Endothelial cell of umbilical vein (primary cell): ENCODE measurements at regions not wholly inside any gene's neighbourhood (a gene's known extent, or its start where the extent isn't known, plus 50 kb on each side); places are given as distances from the start of the nearest gene placed in this dataset.

ENCODE experiments used
- BruUV-seq: library from RNA; stranded (reverse); fragments of 400-500 nt; replicated peaks from 2 replicates; lab custom pipeline; 2021; lab: Mats Ljungman, UMichigan
- CTCF ChIA-PET: fragments of 300-600, 350-600 bp; sonication (Branson Sonifier 250); formaldehyde crosslinking; loops from one replicate; lab custom pipeline; 2021; ENCODE audit warnings: antibody characterized with exemption, inconsistent platforms; lab: Charles Lee
- POLR2A ChIA-PET: fragments of 300-600, 350-600 bp; sonication (Branson Sonifier 250); formaldehyde crosslinking; loops from one replicate; lab custom pipeline; 2021; ENCODE audit warnings: antibody characterized with exemption, inconsistent platforms; lab: Charles Lee
- DNase-seq: peaks from one replicate; pipeline ENCODE4 v3.0.0-alpha.2; 2011; ENCODE audit warnings: low read depth, low spot score
- FAIRE-seq: peaks from 2 replicates; lab custom pipeline; 2011; peaks lifted over from hg19 to GRCh38; lab: Jason Lieb, UNC
- H2AFZ ChIP-seq: 2 replicates; pipeline ENCODE4 v1.6.0; 2012; ENCODE audit warnings: low read depth, low read length, control low read depth, inconsistent platforms
- H3K27ac ChIP-seq: 2 replicates; pipeline ENCODE4 v1.5.1; 2011; ENCODE audit warnings: low read depth, mild to moderate bottlenecking, control low read depth, low read length, moderate library complexity; ENCODE audit not compliant: insufficient read depth
- H3K27me3 ChIP-seq, 2 experiments: 2 replicates each; pipeline versions ENCODE4 v1.6.0 to v1.6.1; 2011; ENCODE audit warnings: low read length in 2 of 2, mixed read lengths in 1 of 2; ENCODE audit not compliant: control insufficient read depth in 2 of 2, insufficient read depth in 2 of 2
- H3K36me3 ChIP-seq, 2 experiments: 2 replicates in 1 of 2; 3 replicates in 1 of 2; pipeline ENCODE4 v1.5.1; 2011; ENCODE audit warnings: low read length in 2 of 2, mild to moderate bottlenecking in 1 of 2, moderate library complexity in 1 of 2; ENCODE audit not compliant: control insufficient read depth in 2 of 2, insufficient read depth in 2 of 2; ENCODE audit errors: extremely low read depth in 1 of 2
- H3K4me1 ChIP-seq: 3 replicates; pipeline ENCODE4 v1.5.1; 2011; ENCODE audit warnings: mild to moderate bottlenecking, low read length; ENCODE audit not compliant: control insufficient read depth, insufficient read depth; ENCODE audit errors: extremely low read depth
- H3K4me2 ChIP-seq: 2 replicates; pipeline ENCODE4 v1.6.1; 2011; ENCODE audit warnings: low read length, control low read depth, mixed read lengths; ENCODE audit not compliant: insufficient read depth
- H3K4me3 ChIP-seq, 3 experiments: fragments of 200-600 bp in 1 of 3; sonication (generic), shearing (Covaris generic) in 1 of 3; replicated peaks in 1 of 3; 2 replicates each; pipeline ENCODE4 v1.5.1; 2011 to 2016; ENCODE audit warnings: control low read depth in 3 of 3, low read length in 3 of 3, mild to moderate bottlenecking in 2 of 3, inconsistent platforms in 1 of 3, low read depth in 1 of 3, moderate library complexity in 1 of 3; ENCODE audit not compliant: insufficient read depth in 1 of 3
- H3K79me2 ChIP-seq: 2 replicates; pipeline ENCODE4 v1.6.0; 2012; ENCODE audit warnings: low read length, inconsistent platforms; ENCODE audit not compliant: control insufficient read depth, insufficient read depth
- H3K9ac ChIP-seq: replicated peaks from 2 replicates; pipeline ENCODE3; 2011; ENCODE audit warnings: low read length, control low read depth; ENCODE audit not compliant: insufficient read depth; ENCODE audit errors: extremely low read depth
- H3K9me1 ChIP-seq: replicated peaks from 3 replicates; pipeline ENCODE4 v1.6.0; 2011; ENCODE audit warnings: mild to moderate bottlenecking, low read length; ENCODE audit not compliant: control insufficient read depth, insufficient read depth; ENCODE audit errors: extremely low read depth
- H3K9me3 ChIP-seq: replicated peaks from 2 replicates; pipeline ENCODE4 v1.5.1; 2012; ENCODE audit warnings: low read length, inconsistent platforms; ENCODE audit not compliant: control insufficient read depth, insufficient read depth
- H4K20me1 ChIP-seq: replicated peaks from 2 replicates; pipeline ENCODE3; 2011; ENCODE audit warnings: mild to moderate bottlenecking, low read length; ENCODE audit not compliant: control insufficient read depth, insufficient read depth; ENCODE audit errors: extremely low read depth
- EZH2 ChIP-seq: IDR thresholded peaks from 2 replicates; pipeline ENCODE4 v1.6.1; 2012; ENCODE audit warnings: borderline replicate concordance, low read depth, mild to moderate bottlenecking, moderate library complexity, low read length, inconsistent platforms; ENCODE audit not compliant: severe bottlenecking
- FOS ChIP-seq: IDR thresholded peaks from 2 replicates; pipeline ENCODE4 v1.6.1; 2011; ENCODE audit warnings: mild to moderate bottlenecking, low read length, moderate library complexity, borderline replicate concordance; ENCODE audit not compliant: insufficient read depth
- GATA2 ChIP-seq: IDR thresholded peaks from 2 replicates; pipeline ENCODE4 v1.7.0; 2011; ENCODE audit warnings: low read depth, mild to moderate bottlenecking, moderate library complexity, mixed read lengths, low read length; ENCODE audit not compliant: insufficient read length, insufficient read depth
- JUN ChIP-seq: IDR thresholded peaks from 2 replicates; pipeline ENCODE4 v1.6.1; 2011; ENCODE audit warnings: borderline replicate concordance, low read depth; ENCODE audit not compliant: insufficient read length, insufficient read depth
- MYC ChIP-seq: IDR thresholded peaks from one replicate; pipeline ENCODE4 v1.6.1; 2011; ENCODE audit warnings: mild to moderate bottlenecking, low read depth, low read length
- POLR2A ChIP-seq: IDR thresholded peaks from 2 replicates; pipeline ENCODE4 v1.6.1; 2012; ENCODE audit warnings: low read depth, mild to moderate bottlenecking, control low read depth, low read length
- POLR2AphosphoS5 ChIP-seq: IDR thresholded peaks from 2 replicates; pipeline ENCODE4 v1.6.1; 2012; ENCODE audit warnings: low read depth, mild to moderate bottlenecking, control low read depth, low read length, moderate library complexity; ENCODE audit not compliant: insufficient read depth
- dilution Hi-C: fragments of 300-500 bp; cut with MboI; formaldehyde crosslinking; loops from one replicate; pipeline ENCODE4 v1.15.0; 2019; ENCODE audit warnings: low sequenced_read_pairs; ENCODE audit not compliant: extremely low pct_ligation_motif_present
- intact Hi-C: fragments of 100-400 bp; cut with micrococcal nuclease; formaldehyde crosslinking; loops from one replicate; pipeline ENCODE4 v1.10.0; 2022
- TF ChIP-seq, protein P1 (sequence below): IDR thresholded peaks from 2 replicates; pipeline ENCODE4 v1.6.1; 2011; ENCODE audit not compliant: insufficient read depth, insufficient read length
- TF ChIP-seq, protein P2 (sequence below), 2 donors: IDR thresholded peaks; 1 replicate in 1 of 2; 2 replicates in 1 of 2; pipeline ENCODE4 v1.5.1; 2011; ENCODE audit warnings: low read length in 2 of 2, mild to moderate bottlenecking in 2 of 2, moderate library complexity in 2 of 2, control low read depth in 1 of 2, inconsistent platforms in 1 of 2, low read depth in 1 of 2; ENCODE audit not compliant: insufficient read depth in 1 of 2; ENCODE audit errors: extremely low read depth in 1 of 2

DNA sequence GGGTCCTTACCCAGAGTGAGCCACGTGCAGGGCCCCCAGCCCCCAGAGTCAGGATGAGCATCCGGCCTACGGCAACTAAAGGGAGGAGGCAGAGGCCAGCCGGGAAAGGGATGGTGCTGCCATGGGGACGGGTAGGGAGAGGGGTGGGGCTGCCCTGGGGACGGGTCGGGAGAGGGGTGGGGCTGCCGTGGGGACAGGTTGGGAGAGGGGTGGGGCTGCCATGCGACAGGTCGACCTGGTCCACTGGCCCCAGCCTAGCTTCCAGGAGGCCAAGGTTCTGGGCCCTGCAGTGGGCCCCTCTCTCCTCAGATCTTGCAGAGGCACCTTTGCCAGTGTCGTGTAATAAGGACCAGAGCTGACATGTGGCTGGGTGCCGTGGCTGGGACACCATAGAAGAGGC lies 187.7 kb downstream of the BRD1 start:
- TF ChIP-seq POLR2AphosphoS5, result no peak
- TF ChIP-seq POLR2A, result no peak
- TF ChIP-seq, protein P1, sequence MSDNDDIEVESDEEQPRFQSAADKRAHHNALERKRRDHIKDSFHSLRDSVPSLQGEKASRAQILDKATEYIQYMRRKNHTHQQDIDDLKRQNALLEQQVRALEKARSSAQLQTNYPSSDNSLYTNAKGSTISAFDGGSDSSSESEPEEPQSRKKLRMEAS, result no peak
- TF ChIP-seq GATA2, result no peak
- no peak for TF ChIP-seq JUN
- TF ChIP-seq EZH2, result no peak
- no peak for TF ChIP-seq FOS
- TF ChIP-seq, protein P2, sequence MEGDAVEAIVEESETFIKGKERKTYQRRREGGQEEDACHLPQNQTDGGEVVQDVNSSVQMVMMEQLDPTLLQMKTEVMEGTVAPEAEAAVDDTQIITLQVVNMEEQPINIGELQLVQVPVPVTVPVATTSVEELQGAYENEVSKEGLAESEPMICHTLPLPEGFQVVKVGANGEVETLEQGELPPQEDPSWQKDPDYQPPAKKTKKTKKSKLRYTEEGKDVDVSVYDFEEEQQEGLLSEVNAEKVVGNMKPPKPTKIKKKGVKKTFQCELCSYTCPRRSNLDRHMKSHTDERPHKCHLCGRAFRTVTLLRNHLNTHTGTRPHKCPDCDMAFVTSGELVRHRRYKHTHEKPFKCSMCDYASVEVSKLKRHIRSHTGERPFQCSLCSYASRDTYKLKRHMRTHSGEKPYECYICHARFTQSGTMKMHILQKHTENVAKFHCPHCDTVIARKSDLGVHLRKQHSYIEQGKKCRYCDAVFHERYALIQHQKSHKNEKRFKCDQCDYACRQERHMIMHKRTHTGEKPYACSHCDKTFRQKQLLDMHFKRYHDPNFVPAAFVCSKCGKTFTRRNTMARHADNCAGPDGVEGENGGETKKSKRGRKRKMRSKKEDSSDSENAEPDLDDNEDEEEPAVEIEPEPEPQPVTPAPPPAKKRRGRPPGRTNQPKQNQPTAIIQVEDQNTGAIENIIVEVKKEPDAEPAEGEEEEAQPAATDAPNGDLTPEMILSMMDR (IDR thresholded peaks at IDR 0.05; ENCODE audit: extremely low read depth in 1 of 2, insufficient read depth in 1 of 2, low read depth in 1 of 2, low read length in 2 of 2), result no peak
- no peak for TF ChIP-seq MYC
- DNase-seq, result no peak
- H3K9me3 ChIP-seq, result no peaks in the 10 kb centered on the region
- POLR2A ChIA-PET, result interaction anchor here (1.2 kb wide), 1 partner anchor 17 kb away, joined by 3 read pairs; no protein-coding TSS in a partner anchor
- dilution Hi-C loops (no loop called here), intact Hi-C loops (no loop called here)
- H3K4me3 ChIP-seq, result no peak overlapping the region
- no TSS peak for BruUV-seq
- H3K36me3 ChIP-seq, result no peaks in the 10 kb centered on the region
- no peak overlapping the region for H3K9ac ChIP-seq
- CTCF ChIA-PET, result no interaction called here
- no peaks in the 10 kb centered on the region for H4K20me1 ChIP-seq
- no peaks in the 10 kb centered on the region for H3K79me2 ChIP-seq
- no peaks in the 10 kb centered on the region for H3K4me1 ChIP-seq
- no peak for FAIRE-seq
- H3K9me1 ChIP-seq, result no peaks in the 10 kb centered on the region
- H3K27me3 ChIP-seq, result no peaks in the 10 kb centered on the region
- H3K27ac ChIP-seq, result no peak overlapping the region
- H3K4me2 ChIP-seq, result no peak overlapping the region
- no peak overlapping the region for H2AFZ ChIP-seq
